ENCODE measurements at regions not wholly inside any gene's neighbourhood (a gene's known extent, or its start where the extent isn't known, plus 50 kb on each side); places are given as distances from the start of the nearest gene placed in this dataset.

DNA sequence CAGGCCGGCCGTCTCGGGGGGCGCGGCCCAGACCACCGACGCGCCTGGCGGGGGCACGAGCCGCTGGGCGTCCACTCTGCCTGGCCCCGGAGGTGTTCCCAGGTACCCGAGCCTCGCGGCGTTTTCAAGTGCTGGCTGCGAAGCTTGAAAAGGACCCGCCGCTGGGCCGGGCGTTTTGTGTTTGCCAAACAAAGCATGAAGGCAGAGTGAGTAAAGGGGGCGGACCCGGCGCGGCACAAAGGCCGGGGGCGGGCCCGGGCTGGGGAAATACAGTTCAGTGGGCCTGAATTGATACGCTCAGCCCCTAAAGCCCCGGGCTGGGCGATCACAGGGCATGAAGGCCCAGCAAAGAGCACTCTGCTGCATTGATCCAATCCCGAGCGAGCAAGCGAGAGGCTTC is 65.4 kb downstream of the SOX3 start:
- TF ChIP-seq, protein P1, sequence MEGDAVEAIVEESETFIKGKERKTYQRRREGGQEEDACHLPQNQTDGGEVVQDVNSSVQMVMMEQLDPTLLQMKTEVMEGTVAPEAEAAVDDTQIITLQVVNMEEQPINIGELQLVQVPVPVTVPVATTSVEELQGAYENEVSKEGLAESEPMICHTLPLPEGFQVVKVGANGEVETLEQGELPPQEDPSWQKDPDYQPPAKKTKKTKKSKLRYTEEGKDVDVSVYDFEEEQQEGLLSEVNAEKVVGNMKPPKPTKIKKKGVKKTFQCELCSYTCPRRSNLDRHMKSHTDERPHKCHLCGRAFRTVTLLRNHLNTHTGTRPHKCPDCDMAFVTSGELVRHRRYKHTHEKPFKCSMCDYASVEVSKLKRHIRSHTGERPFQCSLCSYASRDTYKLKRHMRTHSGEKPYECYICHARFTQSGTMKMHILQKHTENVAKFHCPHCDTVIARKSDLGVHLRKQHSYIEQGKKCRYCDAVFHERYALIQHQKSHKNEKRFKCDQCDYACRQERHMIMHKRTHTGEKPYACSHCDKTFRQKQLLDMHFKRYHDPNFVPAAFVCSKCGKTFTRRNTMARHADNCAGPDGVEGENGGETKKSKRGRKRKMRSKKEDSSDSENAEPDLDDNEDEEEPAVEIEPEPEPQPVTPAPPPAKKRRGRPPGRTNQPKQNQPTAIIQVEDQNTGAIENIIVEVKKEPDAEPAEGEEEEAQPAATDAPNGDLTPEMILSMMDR (IDR thresholded peaks at IDR 0.05), result no peak
- TF ChIP-seq POLR2A (IDR thresholded peaks at IDR 0.05), result no peak

All from lower leg skin (tissue), 3 donors.